K562 (cell line): ENCODE measurements at regions not wholly inside any gene's neighbourhood (a gene's known extent, or its start where the extent isn't known, plus 50 kb on each side); places are given as distances from the start of the nearest gene placed in this dataset.

Experiments
- ATAC-seq: fragments of 200-7000 bp; cut with Tn5 transposase; 3 replicates; pipeline ENCODE4 v1.9.1; 2020; ENCODE audit warnings: moderate library complexity
- BruUV-seq: library from RNA; stranded (reverse); fragments of 400-500 nt; replicated peaks from 2 replicates; lab custom pipeline; 2021; lab: Mats Ljungman, UMichigan
- CTCF ChIA-PET: fragments of 300-600 bp; formaldehyde crosslinking; extraction: SDS; loops from one replicate; lab custom pipeline; 2021; ENCODE audit warnings: low intra/inter-chr PET ratio; lab: Yijun Ruan, JAX
- POLR2A ChIA-PET: fragments of 300-600, 350-650 bp; sonication (Branson Sonifier 250); formaldehyde crosslinking; extraction: SDS; loops from one replicate; lab custom pipeline; 2021; ENCODE audit warnings: antibody characterized with exemption, inconsistent platforms; lab: Yijun Ruan, JAX
- DNase-seq, 4 experiments: peaks; one replicate each; pipeline versions ENCODE4 v3.0.0 to v3.0.0-alpha.2; 2011 to 2018; ENCODE audit warnings: low spot score in 3 of 4, mixed read lengths in 3 of 4; ENCODE audit errors: extremely low read depth in 1 of 4
- FAIRE-seq: peaks from 2 replicates; lab custom pipeline; 2011; peaks lifted over from hg19 to GRCh38; lab: Jason Lieb, UNC
- H2AFZ ChIP-seq: 2 replicates; pipeline ENCODE4 v1.6.0; 2011; ENCODE audit warnings: low read depth, low read length, control low read depth, inconsistent platforms
- H3K27ac ChIP-seq: fragments of 200-600 bp; 3 replicates; pipeline ENCODE4 v1.8.0; 2011; ENCODE audit warnings: low read depth, mild to moderate bottlenecking, control low read depth, inconsistent platforms, low read length, moderate library complexity, mixed read lengths; ENCODE audit errors: extremely low read depth
- H3K27me3 ChIP-seq, 2 experiments: fragments of 300-600 bp in 1 of 2; 2 replicates in 1 of 2; 3 replicates in 1 of 2; pipeline versions ENCODE4 v1.6.0 to v1.8.0; 2011; ENCODE audit warnings: inconsistent platforms in 2 of 2, low read length in 2 of 2, mild to moderate bottlenecking in 1 of 2, mixed read lengths in 1 of 2, moderate library complexity in 1 of 2; ENCODE audit not compliant: control insufficient read depth in 2 of 2, insufficient read depth in 2 of 2
- H3K36me3 ChIP-seq: fragments of 300-600 bp; 3 replicates; pipeline ENCODE4 v1.8.0; 2011; ENCODE audit warnings: mild to moderate bottlenecking, low read length, inconsistent platforms; ENCODE audit not compliant: control insufficient read depth, insufficient read depth
- H3K4me1 ChIP-seq, 2 experiments: fragments of 200-600 bp in 1 of 2; replicated peaks in 1 of 2; 2 replicates in 1 of 2; 3 replicates in 1 of 2; pipeline versions ENCODE4 v1.5.1 to v1.8.0; 2011; ENCODE audit warnings: inconsistent platforms in 2 of 2, low read length in 2 of 2, mild to moderate bottlenecking in 1 of 2, mixed read lengths in 1 of 2, moderate library complexity in 1 of 2; ENCODE audit not compliant: control insufficient read depth in 2 of 2, insufficient read depth in 2 of 2
- H3K4me2 ChIP-seq: 2 replicates; pipeline ENCODE4 v1.6.1; 2011; ENCODE audit warnings: low read length, control low read depth, inconsistent platforms, mixed read lengths; ENCODE audit not compliant: insufficient read depth
- H3K4me3 ChIP-seq: fragments of 200-600 bp; sonication (generic), shearing (Covaris generic); 2 replicates; pipeline ENCODE4 v1.5.1; 2016; ENCODE audit warnings: control low read depth, inconsistent platforms
- H3K79me2 ChIP-seq: fragments of 200-600 bp; 3 replicates; pipeline ENCODE4 v1.8.0; 2011; ENCODE audit warnings: low read length, inconsistent platforms; ENCODE audit not compliant: control insufficient read depth, insufficient read depth
- H3K9ac ChIP-seq, 2 experiments: 2 replicates each; pipeline versions ENCODE4 v1.6.0 to v1.6.1; 2011; ENCODE audit warnings: low read depth in 2 of 2, low read length in 2 of 2, control low read depth in 1 of 2, inconsistent platforms in 1 of 2, mild to moderate bottlenecking in 1 of 2, mixed read lengths in 1 of 2; ENCODE audit not compliant: insufficient read depth in 1 of 2
- H3K9me1 ChIP-seq: one replicate; pipeline ENCODE4 v1.6.0; 2011; ENCODE audit warnings: inconsistent platforms, mild to moderate bottlenecking, low read length, moderate library complexity; ENCODE audit not compliant: control insufficient read depth, insufficient read depth
- H3K9me3 ChIP-seq: replicated peaks from 2 replicates; pipeline ENCODE4 v1.5.1; 2011; ENCODE audit warnings: low read depth, low read length, inconsistent platforms; ENCODE audit not compliant: control insufficient read depth, insufficient read depth
- H4K20me1 ChIP-seq: replicated peaks from 2 replicates; pipeline ENCODE4 v1.6.1; 2011; ENCODE audit warnings: low read length, inconsistent platforms, mixed read lengths; ENCODE audit not compliant: control insufficient read depth, insufficient read depth
- CREB5 ChIP-seq: fragments of 250-450 bp; sonication (Bioruptor Pico); IDR thresholded peaks from 2 replicates; pipeline ENCODE4 v1.5.0; 2020; ENCODE audit warnings: mild to moderate bottlenecking
- CSDE1 ChIP-seq, 2 experiments: fragments of 450-650 bp; IDR thresholded peaks; 2 replicates each; pipeline ENCODE4 v1.6.1; 2016; ENCODE audit warnings: mild to moderate bottlenecking in 1 of 2
- RERE ChIP-seq: sonication (generic); formaldehyde crosslinking; IDR thresholded peaks from 2 replicates; pipeline ENCODE4 v1.8.0; 2023; ENCODE audit warnings: missing genetic modification reagents, mild to moderate bottlenecking, borderline replicate concordance
- THRAP3 ChIP-seq: fragments of 450-650 bp; IDR thresholded peaks from 2 replicates; pipeline ENCODE4 v1.6.1; 2016; ENCODE audit warnings: mild to moderate bottlenecking, inconsistent platforms, borderline replicate concordance
- XRCC4 ChIP-seq: IDR thresholded peaks from one replicate; pipeline ENCODE4 v1.6.1; 2011; ENCODE audit not compliant: insufficient read depth, insufficient read length; ENCODE audit errors: extremely low read depth
- ZBTB49 ChIP-seq: sonication (generic); formaldehyde crosslinking; IDR thresholded peaks from 2 replicates; pipeline ENCODE4 v1.8.0; 2022; ENCODE audit warnings: missing genetic modification reagents, mild to moderate bottlenecking, borderline replicate concordance
- ZC3H4 ChIP-seq: sonication (generic); formaldehyde crosslinking; IDR thresholded peaks from 2 replicates; pipeline ENCODE4 v1.9.0; 2021; ENCODE audit warnings: missing genetic modification reagents, borderline replicate concordance
- ZNF280B ChIP-seq: fragments of 250-450 bp; sonication (Bioruptor Pico); IDR thresholded peaks from 2 replicates; pipeline ENCODE4 v1.5.1; 2021; ENCODE audit warnings: mild to moderate bottlenecking
- ZNF639 ChIP-seq, 2 experiments: fragments of 200-800 bp in 1 of 2; sonication (Bioruptor generic) in 1 of 2; sonication (generic) in 1 of 2; formaldehyde crosslinking in 1 of 2; IDR thresholded peaks in 1 of 2; conservative IDR thresholded peaks in 1 of 2; 2 replicates each; pipeline versions ENCODE4 v1.5.0 to v1.6.1; 2016 to 2020; ENCODE audit warnings: missing compliant biosample characterization in 1 of 2, missing genetic modification characterization in 1 of 2, missing genetic modification reagents in 1 of 2
- WGBS: fragments of 100-300 bp; shearing (Covaris generic); methylation state at CpG from one replicate; pipeline ENCODE4 v1.1.6; 2016; ENCODE audit warnings: low coverage, mixed read lengths; ENCODE audit not compliant: insufficient coverage; ENCODE audit errors: missing lambda C conversion rate; 5-methylcytosine and 5-hydroxymethylcytosine counted together
- in situ Hi-C: fragments of 300-500 bp; cut with MboI; formaldehyde crosslinking; loops from 4 replicates; pipeline ENCODE4 v1.15.0; 2018; ENCODE audit warnings: inconsistent platforms, mixed read lengths
- intact Hi-C: fragments of 100-400 bp; cut with micrococcal nuclease; formaldehyde crosslinking; loops from 2 replicates; pipeline ENCODE4 v1.14.2; 2022

- Histone ChIP-seq H3K27ac (no peak overlapping the region), H3K36me3 (no peaks in the 10 kb centered on the region), H3K4me1 (no peaks in the 10 kb centered on the region), H4K20me1 (no peaks in the 10 kb centered on the region), H3K9me3 (no peaks in the 10 kb centered on the region), H3K4me2 (no peak overlapping the region), H3K4me3 (no peak overlapping the region), H3K79me2 (no peaks in the 10 kb centered on the region), H2AFZ (no peak overlapping the region), H3K9ac (no peak overlapping the region), H3K9me1 (no peaks in the 10 kb centered on the region), H3K27me3 (no peaks in the 10 kb centered on the region)
- intact Hi-C loops, result no loop called here
- CTCF ChIA-PET, result no interaction called here
- DNase-seq, result no peak
- POLR2A ChIA-PET, result no interaction called here
- BruUV-seq, result no TSS peak
- no peak for FAIRE-seq
- in situ Hi-C loops, result no loop called here
- TF ChIP-seq ZNF280B (no peak), ZNF639 (CRISPR knock-in tag; conservative IDR thresholded peaks at IDR 0.05 in 1 of 2, IDR thresholded peaks at IDR 0.05 in 1 of 2) (no peak), ZC3H4 (CRISPR knock-in tag) (no peak), CREB5 (no peak), CSDE1 (IDR thresholded peaks at IDR 0.05) (no peak), ZBTB49 (CRISPR knock-in tag) (no peak), XRCC4 (no peak), RERE (no peak), THRAP3 (no peak)
- ATAC-seq, result no peak
- WGBS, result 0% methylated on average over 3 of the region's 3 CpGs
Measured at GRCh38 chr17:71022758-71023157, 853.4 kb downstream of the KCNJ2 start.
